Activated T-helper 2 cell treated with anti-CD3 and anti-CD28 coated beads, Interferon-gamma antibody, Interleukin-2, Interleukin-4, amounts not matched to agents 10 μg/mL and 5 μg/mL and 100 μg/mL, durations not matched to agents 14 hours and 24 hours and 36 hours (primary cell): ENCODE measurements at regions not wholly inside any gene's neighbourhood (a gene's known extent, or its start where the extent isn't known, plus 50 kb on each side); places are given as distances from the start of the nearest gene placed in this dataset.
"Not testable (repeated sequence)": the region's sequence is repeated elsewhere in the genome, so short reads cannot be mapped to it uniquely, and the experiment has no call there.

Source experiments
- DNase-seq: peaks from one replicate; pipeline ENCODE4 v3.0.0; 2021; ENCODE audit warnings: low spot score
- H3K27ac Mint-ChIP-seq: one replicate; pipeline ENCODE4 v1.8.0; 2021; ENCODE audit warnings: mixed read lengths
- H3K27me3 Mint-ChIP-seq: one replicate; pipeline ENCODE4 v1.8.0; 2021; ENCODE audit warnings: low read depth, mixed read lengths
- H3K36me3 Mint-ChIP-seq: one replicate; pipeline ENCODE4 v1.8.0; 2021; ENCODE audit warnings: low read depth, mixed read lengths
- H3K4me1 Mint-ChIP-seq: one replicate; pipeline ENCODE4 v1.8.0; 2021; ENCODE audit warnings: low read depth, mixed read lengths
- H3K4me3 Mint-ChIP-seq: one replicate; pipeline ENCODE4 v1.8.0; 2021; ENCODE audit warnings: low read depth, mild to moderate bottlenecking, moderate library complexity, mixed read lengths
- H3K9me3 Mint-ChIP-seq: one replicate; pipeline ENCODE4 v1.8.0; 2021; ENCODE audit warnings: mixed read lengths
- intact Hi-C: fragments of 100-400 bp; cut with micrococcal nuclease; formaldehyde crosslinking; loops from one replicate; pipeline ENCODE4 v1.15.1; 2023

DNA sequence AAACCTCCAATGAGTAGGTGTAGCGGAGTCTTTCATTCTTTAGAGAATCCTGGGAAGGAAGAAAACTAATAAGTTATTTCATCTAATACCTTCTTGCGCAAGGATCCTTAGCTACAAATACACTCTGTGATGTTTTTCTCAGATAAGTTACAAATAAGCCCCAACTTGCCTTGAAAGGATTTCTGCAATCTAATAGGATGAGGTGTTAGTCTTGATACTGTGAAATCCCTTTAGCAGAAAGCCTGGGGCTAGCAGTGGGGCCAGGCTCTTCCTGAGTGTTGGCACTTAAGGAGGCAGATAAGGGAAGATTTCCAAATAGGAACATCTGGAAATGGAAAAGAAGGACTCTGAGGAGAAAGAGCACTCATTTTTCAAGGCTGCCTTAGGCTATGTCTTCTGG, 168.0 kb upstream of the DAB1 start:
- H3K4me3 Mint-ChIP-seq, result no peak overlapping the region
- H3K4me1 Mint-ChIP-seq, result no peaks in the 10 kb centered on the region
- intact Hi-C loops, result no loop called here
- no peak for DNase-seq
- no peak overlapping the region for H3K27ac Mint-ChIP-seq
- H3K9me3 Mint-ChIP-seq, result no peaks in the 10 kb centered on the region
- H3K36me3 Mint-ChIP-seq, result no peaks in the 10 kb centered on the region
- no peaks in the 10 kb centered on the region for H3K27me3 Mint-ChIP-seq

DNA sequence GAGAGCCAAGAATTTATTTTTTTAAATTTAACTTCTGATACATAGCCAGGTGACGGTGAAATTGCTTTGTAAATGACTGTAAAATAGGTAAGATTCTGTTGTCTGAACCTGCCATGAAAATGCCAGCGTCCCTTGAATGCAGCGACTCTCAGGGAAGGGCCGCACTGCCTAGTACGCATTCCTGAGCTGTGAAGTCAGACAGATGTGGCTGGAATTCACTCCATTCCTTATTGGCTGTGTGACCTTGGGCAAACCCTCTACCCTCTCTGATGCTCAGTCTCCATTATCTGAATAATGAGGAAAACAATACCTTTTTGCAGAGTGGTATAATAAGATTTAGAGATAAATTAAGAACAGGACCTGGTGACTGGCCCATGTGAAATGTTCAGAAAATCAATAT, 167.1 kb upstream of the DAB1 start:
- no peaks in the 10 kb centered on the region for H3K36me3 Mint-ChIP-seq
- no peaks in the 10 kb centered on the region for H3K9me3 Mint-ChIP-seq
- no peak for DNase-seq
- no peak overlapping the region for H3K4me3 Mint-ChIP-seq
- intact Hi-C loops, result no loop called here
- no peaks in the 10 kb centered on the region for H3K27me3 Mint-ChIP-seq
- H3K27ac Mint-ChIP-seq, result no peak overlapping the region
- H3K4me1 Mint-ChIP-seq, result no peaks in the 10 kb centered on the region

DNA sequence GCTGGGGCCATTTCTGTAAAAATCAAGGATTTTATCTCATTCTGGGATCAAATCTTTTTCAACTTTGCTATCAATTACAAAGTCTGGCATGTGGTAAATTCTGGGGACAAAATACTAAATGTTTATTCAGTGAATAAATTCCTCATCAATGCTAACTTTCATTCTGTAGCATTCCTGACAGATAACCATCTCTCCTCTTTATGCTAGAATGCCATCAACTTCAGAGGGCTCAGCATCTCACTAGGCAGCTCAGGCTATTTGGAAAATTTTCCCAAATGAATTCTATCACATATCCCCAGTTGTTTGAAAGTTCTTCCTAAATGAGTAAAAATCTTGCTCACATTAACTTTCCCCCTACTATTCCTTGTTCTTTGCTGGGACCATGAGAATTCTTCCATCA, 163.0 kb upstream of the DAB1 start:
- H3K9me3 Mint-ChIP-seq, result no peaks in the 10 kb centered on the region

DNA sequence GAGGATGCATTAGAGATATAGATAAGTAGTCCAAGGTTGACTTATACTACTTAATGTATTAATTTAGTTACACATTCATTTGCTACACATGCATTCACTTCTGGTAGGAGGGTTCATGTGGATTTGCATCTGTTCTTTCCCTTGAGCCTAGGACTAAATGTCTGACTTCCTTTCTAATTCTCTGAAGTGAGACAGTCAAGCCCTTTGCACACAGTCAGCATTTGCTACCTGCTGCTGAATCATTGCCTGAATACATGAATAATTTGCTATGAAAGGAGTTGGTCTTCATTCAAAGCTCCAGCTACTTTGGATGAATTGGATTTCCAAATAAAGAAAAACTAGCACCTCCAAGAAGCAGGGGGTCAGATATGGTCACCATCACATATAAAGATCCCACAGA, 154.8 kb upstream of the DAB1 start:
- Mint-ChIP-seq H3K27me3 (no peaks in the 10 kb centered on the region), H3K4me1 (no peaks in the 10 kb centered on the region), H3K9me3 (no peaks in the 10 kb centered on the region), H3K27ac (no peak overlapping the region), H3K4me3 (no peak overlapping the region), H3K36me3 (no peaks in the 10 kb centered on the region)
- intact Hi-C loops, result no loop called here
- DNase-seq, result no peak

More for the DNA sequence above, 163.0 kb upstream of the DAB1 start:
- H3K27me3 Mint-ChIP-seq, result no peaks in the 10 kb centered on the region
- H3K4me3 Mint-ChIP-seq, result no peak overlapping the region
- H3K36me3 Mint-ChIP-seq, result no peaks in the 10 kb centered on the region
- no peak for DNase-seq
- intact Hi-C loops, result no loop called here
- no peaks in the 10 kb centered on the region for H3K4me1 Mint-ChIP-seq
- H3K27ac Mint-ChIP-seq, result no peak overlapping the region

DNA sequence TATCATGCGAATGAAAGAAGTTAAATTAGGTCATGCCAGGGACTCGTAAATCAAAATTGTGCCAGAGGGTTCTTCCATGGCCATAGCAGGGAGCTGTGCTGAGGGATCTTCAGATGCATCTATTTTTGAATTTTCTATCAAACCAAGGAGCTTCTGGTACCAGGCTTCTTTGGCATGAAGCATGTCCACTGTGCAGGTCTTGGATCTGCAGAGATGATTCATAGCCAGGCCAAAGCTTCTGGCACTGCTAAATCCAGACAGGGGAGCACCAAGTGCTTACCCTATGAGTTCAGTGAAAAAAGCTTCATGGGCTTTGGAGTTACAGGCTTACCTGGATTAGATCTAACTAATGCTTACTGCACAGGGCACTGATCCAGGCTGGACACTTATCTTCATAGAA, 154.2 kb upstream of the DAB1 start:
- Mint-ChIP-seq H3K27ac (no peak overlapping the region), H3K4me3 (no peak overlapping the region)
- DNase-seq, result no peak

DNA sequence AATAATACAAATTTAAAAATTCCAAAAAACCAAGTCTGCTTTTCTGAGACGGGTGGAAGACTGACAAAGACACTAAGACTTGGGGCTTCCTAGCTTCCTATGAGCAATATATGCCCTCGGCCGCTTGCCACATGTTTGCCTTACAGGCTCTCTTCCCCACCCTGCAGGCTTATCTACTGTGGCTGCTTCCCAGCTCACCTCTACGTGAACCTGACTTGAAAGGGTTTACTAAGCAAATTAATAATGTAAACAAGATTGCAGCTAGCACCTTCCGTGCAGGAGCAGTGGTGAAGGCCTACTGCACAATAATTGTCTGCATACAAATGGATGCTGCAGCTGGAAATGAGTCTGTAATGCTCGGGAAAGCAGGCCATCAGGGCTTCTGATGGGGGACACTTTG, 152.9 kb upstream of the DAB1 start:
- intact Hi-C loops, result no loop called here
- Mint-ChIP-seq H3K4me1 (no peaks in the 10 kb centered on the region), H3K36me3 (no peaks in the 10 kb centered on the region), H3K27ac (no peak overlapping the region), H3K9me3 (no peaks in the 10 kb centered on the region), H3K4me3 (no peak overlapping the region), H3K27me3 (no peaks in the 10 kb centered on the region)
- DNase-seq, result no peak

More for the DNA sequence above, 154.2 kb upstream of the DAB1 start:
- Mint-ChIP-seq H3K36me3 (no peaks in the 10 kb centered on the region), H3K9me3 (no peaks in the 10 kb centered on the region), H3K4me1 (no peaks in the 10 kb centered on the region), H3K27me3 (no peaks in the 10 kb centered on the region)
- intact Hi-C loops, result no loop called here

DNA sequence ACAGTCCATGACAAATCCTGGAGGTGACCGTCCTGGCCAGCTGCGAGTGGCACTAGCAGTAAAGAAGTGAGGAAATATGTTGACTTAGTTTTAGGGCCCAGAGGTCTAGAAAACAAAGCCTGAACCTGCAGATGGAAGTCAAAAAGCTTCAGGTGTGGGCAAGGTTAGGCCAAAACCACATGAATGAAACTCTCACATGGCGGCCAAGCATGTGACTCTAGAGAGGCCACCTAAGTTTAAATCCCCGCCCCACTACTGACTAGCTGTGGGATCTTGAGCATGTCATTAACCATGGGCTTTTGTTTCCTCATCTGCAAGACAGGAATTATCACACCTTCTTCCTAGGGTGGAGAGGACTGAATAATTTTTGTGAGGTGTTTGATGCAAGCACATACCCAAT, 148.2 kb upstream of the DAB1 start:
- no peaks in the 10 kb centered on the region for H3K36me3 Mint-ChIP-seq
- no peaks in the 10 kb centered on the region for H3K27me3 Mint-ChIP-seq
- no peaks in the 10 kb centered on the region for H3K9me3 Mint-ChIP-seq
- no peak for DNase-seq
- no peaks in the 10 kb centered on the region for H3K4me1 Mint-ChIP-seq
- H3K27ac Mint-ChIP-seq, result no peak overlapping the region
- H3K4me3 Mint-ChIP-seq, result no peak overlapping the region
- intact Hi-C loops, result no loop called here

DNA sequence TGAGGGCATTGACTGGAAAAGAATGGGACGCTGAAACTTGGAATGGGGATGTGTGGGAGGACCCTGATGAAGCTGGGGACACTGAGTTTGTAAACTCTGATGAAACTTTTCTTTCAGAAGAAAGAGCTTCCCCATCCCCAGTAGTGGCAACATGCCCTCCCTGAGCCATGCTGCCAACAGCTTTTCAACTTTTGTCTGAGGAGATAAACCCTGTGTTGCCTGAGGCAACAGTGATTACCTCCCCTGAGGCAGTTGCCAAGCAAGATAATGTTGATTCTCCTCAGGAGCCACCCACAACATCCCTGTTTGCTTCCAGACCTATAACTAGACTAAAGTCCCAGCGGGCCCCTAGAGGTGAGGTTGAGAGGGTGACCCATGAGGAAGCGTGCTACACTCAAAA, 134.2 kb upstream of the DAB1 start:
- H3K36me3 Mint-ChIP-seq, DNase-seq, intact Hi-C loops, H3K4me1 Mint-ChIP-seq, H3K27ac Mint-ChIP-seq, H3K4me3 Mint-ChIP-seq, H3K9me3 Mint-ChIP-seq, H3K27me3 Mint-ChIP-seq: not testable (repeated sequence)

DNA sequence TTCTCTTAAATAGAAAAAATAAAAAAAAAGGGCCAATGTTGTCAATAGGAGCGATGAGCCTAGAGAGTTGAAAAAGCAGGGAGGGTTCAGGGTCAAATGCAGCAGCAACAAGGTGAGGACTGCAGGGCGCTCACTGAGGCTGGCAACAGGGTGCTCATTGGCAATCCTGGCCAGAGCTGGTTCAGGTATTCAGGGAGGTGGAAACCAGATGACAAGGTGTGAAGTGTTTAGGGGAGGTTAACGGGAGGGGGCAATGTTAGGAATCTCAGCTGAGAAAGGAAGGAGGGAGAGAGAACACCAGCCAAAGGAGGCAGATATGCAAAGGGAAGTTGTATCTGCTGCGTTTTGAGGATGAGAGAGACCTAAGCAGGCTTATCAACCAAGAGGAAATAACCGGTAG, 129.8 kb upstream of the DAB1 start:
- Mint-ChIP-seq H3K27ac (no peak overlapping the region), H3K4me3 (no peak overlapping the region), H3K4me1 (no peaks in the 10 kb centered on the region), H3K36me3 (no peaks in the 10 kb centered on the region), H3K9me3 (no peaks in the 10 kb centered on the region), H3K27me3 (no peaks in the 10 kb centered on the region)
- intact Hi-C loops, result no loop called here
- no peak for DNase-seq

DNA sequence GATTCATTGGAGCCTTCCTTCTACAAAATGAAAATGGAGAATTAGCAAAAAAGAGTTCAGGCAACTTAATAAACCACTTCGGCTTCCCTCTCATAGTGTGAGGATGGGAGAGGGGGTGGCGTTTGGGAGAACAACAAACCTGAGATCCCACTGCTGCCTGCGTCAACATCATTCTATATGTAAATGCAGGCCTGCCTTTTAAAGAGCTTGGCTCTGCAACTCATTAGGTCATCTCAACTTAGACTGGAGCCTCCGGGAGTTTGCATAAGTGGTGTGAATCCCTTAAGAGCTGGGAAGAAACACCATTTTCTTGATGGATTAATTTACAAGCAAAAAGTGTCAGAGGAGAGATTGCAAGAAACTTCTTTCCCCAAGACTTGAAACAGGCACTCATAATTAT, 127.6 kb upstream of the DAB1 start:
- Mint-ChIP-seq H3K27ac (no peak overlapping the region), H3K4me3 (no peak overlapping the region), H3K4me1 (no peaks in the 10 kb centered on the region), H3K36me3 (no peaks in the 10 kb centered on the region), H3K27me3 (no peaks in the 10 kb centered on the region), H3K9me3 (no peaks in the 10 kb centered on the region)
- DNase-seq, result no peak
- intact Hi-C loops, result no loop called here

DNA sequence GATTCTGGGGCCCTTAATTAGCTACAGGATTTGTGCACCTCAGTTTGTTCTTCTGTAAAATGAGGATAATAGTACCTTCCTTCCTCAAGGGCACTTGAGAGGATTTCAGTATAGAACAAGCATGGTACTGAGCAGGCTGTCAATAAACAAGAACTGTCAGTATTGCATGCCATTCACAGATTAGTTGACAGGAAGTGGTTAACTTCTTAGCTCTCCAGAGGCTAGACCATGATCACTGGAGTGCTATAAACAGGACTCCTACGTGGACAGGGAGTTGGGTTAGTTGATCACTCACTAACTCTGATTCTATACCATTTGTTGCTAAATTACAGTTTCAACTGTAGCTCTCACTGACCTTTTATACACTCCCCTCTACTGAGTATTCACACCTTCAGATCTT, 126.2 kb upstream of the DAB1 start:
- Mint-ChIP-seq H3K27me3 (no peaks in the 10 kb centered on the region), H3K36me3 (no peaks in the 10 kb centered on the region), H3K27ac (no peak overlapping the region), H3K9me3 (no peaks in the 10 kb centered on the region), H3K4me1 (no peaks in the 10 kb centered on the region), H3K4me3 (no peak overlapping the region)
- intact Hi-C loops, result no loop called here
- no peak for DNase-seq

DNA sequence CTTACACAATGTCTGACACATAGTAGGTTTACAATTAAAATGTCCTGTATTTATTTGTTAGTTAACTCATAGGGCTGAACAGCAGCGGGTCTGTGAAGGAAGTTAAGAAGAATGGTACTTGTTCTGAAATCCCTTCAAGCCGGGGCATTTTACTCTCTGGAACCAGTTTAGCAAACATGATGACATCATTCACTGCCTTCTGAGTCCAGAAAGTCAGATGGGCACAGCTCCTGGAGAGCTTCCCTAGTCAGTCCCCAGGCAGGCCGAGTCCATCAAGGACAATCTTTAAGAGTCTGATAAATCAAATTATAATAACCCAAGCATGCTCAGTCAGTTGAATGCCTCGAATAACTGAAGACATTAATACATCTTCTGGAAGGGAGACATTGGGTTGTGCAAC, 125.4 kb upstream of the DAB1 start:
- Mint-ChIP-seq H3K27ac (no peak overlapping the region), H3K27me3 (no peaks in the 10 kb centered on the region), H3K36me3 (no peaks in the 10 kb centered on the region), H3K9me3 (no peaks in the 10 kb centered on the region), H3K4me3 (no peak overlapping the region), H3K4me1 (no peaks in the 10 kb centered on the region)
- intact Hi-C loops, result no loop called here
- DNase-seq, result no peak

DNA sequence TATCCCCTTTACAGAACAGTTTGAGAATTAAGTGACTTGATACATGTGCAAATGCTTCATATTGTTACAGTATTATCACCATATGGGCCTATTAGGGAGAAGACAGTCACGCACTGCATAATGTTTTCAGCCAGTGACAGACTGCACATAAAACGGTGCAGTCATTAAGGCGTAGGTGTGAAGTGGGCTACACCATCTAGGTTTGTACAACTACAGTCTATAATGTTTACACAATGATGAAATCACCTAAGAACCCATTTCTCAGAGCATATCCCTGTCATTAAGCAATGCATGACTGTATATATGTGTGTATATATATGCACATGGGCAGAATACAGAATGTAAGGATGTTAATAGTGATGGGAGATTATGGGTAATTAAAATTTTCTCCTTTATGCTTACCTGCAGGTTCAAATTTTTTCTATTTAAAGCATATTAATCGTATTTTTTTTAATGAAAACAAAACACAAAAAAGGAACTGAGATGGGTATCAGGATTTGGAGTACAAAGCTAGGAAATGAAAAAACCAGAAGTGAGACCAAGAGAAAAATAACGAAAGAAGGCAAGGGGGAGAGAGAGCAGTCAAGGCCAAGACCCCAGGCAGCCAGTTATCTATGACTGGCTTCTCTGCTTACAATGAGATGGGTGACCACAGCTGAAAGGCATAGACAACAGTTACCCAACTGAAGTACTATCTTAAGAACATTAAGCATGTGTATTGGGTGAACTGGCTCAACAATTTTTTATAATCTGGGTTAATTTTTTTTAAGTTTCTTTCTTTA, 122.9 kb upstream of the DAB1 start:
- H3K27me3 Mint-ChIP-seq, result no peaks in the 10 kb centered on the region
- H3K9me3 Mint-ChIP-seq, result no peaks in the 10 kb centered on the region
- intact Hi-C loops, result no loop called here
- H3K27ac Mint-ChIP-seq, result no peak overlapping the region
- no peak overlapping the region for H3K4me3 Mint-ChIP-seq
- no peaks in the 10 kb centered on the region for H3K36me3 Mint-ChIP-seq
- H3K4me1 Mint-ChIP-seq, result no peaks in the 10 kb centered on the region
- DNase-seq, result no peak

DNA sequence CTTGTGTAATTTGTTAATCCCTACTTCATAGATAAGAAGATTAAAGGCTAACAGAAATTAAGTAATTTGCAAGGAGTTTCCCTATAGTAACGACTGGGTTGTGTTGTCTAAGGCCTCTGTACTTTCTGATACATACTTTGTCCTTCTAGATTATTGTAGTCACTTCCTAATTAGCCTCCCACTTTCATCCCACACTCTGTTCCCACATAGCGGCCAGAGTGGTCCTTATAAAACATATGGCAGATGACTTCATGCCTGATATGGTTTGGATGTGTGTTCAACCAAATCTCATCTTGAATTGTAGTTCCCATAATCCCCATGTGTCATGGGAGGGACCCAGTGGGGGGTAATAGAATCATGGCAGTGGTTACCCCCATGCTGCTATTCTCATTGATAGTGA, 120.5 kb upstream of the DAB1 start:
- intact Hi-C loops, result no loop called here
- Mint-ChIP-seq H3K4me3 (no peak overlapping the region), H3K9me3 (no peaks in the 10 kb centered on the region), H3K27me3 (no peaks in the 10 kb centered on the region), H3K4me1 (no peaks in the 10 kb centered on the region), H3K36me3 (no peaks in the 10 kb centered on the region), H3K27ac (no peak overlapping the region)
- no peak for DNase-seq
